Gastrocnemius medialis (tissue), 4 donors: ENCODE measurements at regions not wholly inside any gene's neighbourhood (a gene's known extent, or its start where the extent isn't known, plus 50 kb on each side); places are given as distances from the start of the nearest gene placed in this dataset.

ENCODE experiments used
- ATAC-seq, 2 donors: fragments of 150-250 bp; one replicate each; pipeline ENCODE4 v1.9.1; 2016
- DNase-seq, 2 donors: peaks; one replicate each; pipeline ENCODE4 v3.0.0-alpha.2; 2019
- H3K27ac ChIP-seq, 4 donors: fragments of 200-600 bp; sonication (generic); 1 replicate in 1 of 4; 2 replicates in 3 of 4; pipeline ENCODE4 v1.5.1; 2016 to 2018; ENCODE audit warnings: mild to moderate bottlenecking in 2 of 4, moderate library complexity in 1 of 4
- H3K27me3 ChIP-seq, 3 donors: fragments of 200-600 bp; sonication (generic) in 2 of 3; 1 replicate in 1 of 3; 2 replicates in 2 of 3; pipeline versions ENCODE4 v1.5.1 to v1.6.0; 2016 to 2019; ENCODE audit warnings: mild to moderate bottlenecking in 1 of 3, moderate library complexity in 1 of 3
- H3K36me3 ChIP-seq, 2 donors: fragments of 200-600 bp; sonication (generic) in 1 of 2; one replicate each; pipeline ENCODE4 v1.5.1; 2017 to 2018
- H3K4me1 ChIP-seq, 2 donors: fragments of 200-600 bp; sonication (generic) in 1 of 2; one replicate each; pipeline ENCODE4 v1.5.1; 2016 to 2017; ENCODE audit warnings: mild to moderate bottlenecking in 2 of 2
- H3K4me3 ChIP-seq, 4 donors: fragments of 200-600 bp; sonication (generic) in 3 of 4; 1 replicate in 1 of 4; 2 replicates in 3 of 4; pipeline ENCODE4 v1.5.1; 2016 to 2019; ENCODE audit warnings: mild to moderate bottlenecking in 2 of 4
- H3K9me3 ChIP-seq, 3 donors: fragments of 200-600 bp; sonication (generic) in 2 of 3; 1 replicate in 1 of 3; 2 replicates in 2 of 3; pipeline ENCODE4 v1.5.1; 2016 to 2019
- CTCF ChIP-seq, 5 experiments: fragments of 450-650 bp in 3 of 5; fragments of 200-600 bp in 2 of 5; sonication (generic) in 2 of 5; IDR thresholded peaks in 4 of 5; conservative IDR thresholded peaks in 1 of 5; 1 replicate in 4 of 5; 2 replicates in 1 of 5; pipeline ENCODE4 v1.5.1; 2016 to 2019; ENCODE audit warnings: antibody characterized with exemption in 5 of 5, mild to moderate bottlenecking in 3 of 5, moderate library complexity in 3 of 5
- POLR2A ChIP-seq, 2 donors: fragments of 450-650 bp; IDR thresholded peaks; one replicate each; pipeline ENCODE4 v1.6.1; 2017; ENCODE audit warnings: antibody characterized with exemption in 2 of 2, mild to moderate bottlenecking in 2 of 2, moderate library complexity in 2 of 2
- in situ Hi-C, 4 donors: fragments of 200-750 bp; cut with MboI; loops; one replicate each; pipeline versions ENCODE4 v1.15.0 to v1.8.0; 2017; ENCODE audit warnings: low sequenced_read_pairs in 4 of 4
- intact Hi-C: fragments of 100-400 bp; cut with DNase I; formaldehyde crosslinking; loops from one replicate; pipeline ENCODE4 v1.15.1; 2023; ENCODE audit warnings: low total_unique reads

DNA sequence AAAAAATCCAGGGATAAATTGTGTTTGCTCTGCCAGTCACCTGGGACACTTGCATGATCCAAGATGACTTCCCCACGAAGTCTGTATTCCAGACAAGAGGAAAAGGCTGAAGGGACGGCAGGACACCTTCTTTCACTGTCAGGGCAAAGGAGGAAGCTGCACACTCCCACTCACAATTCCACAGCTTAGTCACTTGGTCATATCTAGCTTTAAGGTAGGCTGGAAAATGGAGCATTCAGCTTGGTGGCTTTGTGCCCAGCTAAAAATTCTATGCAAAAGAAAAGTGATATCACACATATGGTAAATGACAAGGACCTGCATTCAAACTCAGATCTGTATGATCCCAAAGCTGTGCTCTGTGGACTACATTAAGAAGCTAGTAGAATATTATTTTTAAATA lies 109.2 kb upstream of the TPM1 start:
- TF ChIP-seq POLR2A (IDR thresholded peaks at IDR 0.05) = no peak
- TF ChIP-seq CTCF (IDR thresholded peaks at IDR 0.05 in 4 of 5, conservative IDR thresholded peaks at IDR 0.05 in 1 of 5) = no peak

GRCh38 chr15:62934236-62934971 lies 108.1 kb upstream of the TPM1 start:
- no peak for TF ChIP-seq CTCF (IDR thresholded peaks at IDR 0.05 in 4 of 5, conservative IDR thresholded peaks at IDR 0.05 in 1 of 5)
- no peaks in the 10 kb centered on the region for H3K36me3 ChIP-seq
- ATAC-seq = peak; percentile 55 to 57
- no peaks in the 10 kb centered on the region for H3K27me3 ChIP-seq
- peaks cover 0 to 20% of the 10 kb centered on the region in 2 donors for H3K4me1 ChIP-seq
- H3K9me3 ChIP-seq = no peaks in the 10 kb centered on the region
- DNase-seq = peak in 1 of 2 donors; percentile 57
- in situ Hi-C loops = no loop called here
- intact Hi-C loops = no loop called here
- no peak overlapping the region for H3K27ac ChIP-seq
- H3K4me3 ChIP-seq = no peak overlapping the region

More for the DNA sequence above, 109.2 kb upstream of the TPM1 start:
- ATAC-seq = no peak
- H3K27ac ChIP-seq = no peak overlapping the region
- in situ Hi-C loops (no loop called here), intact Hi-C loops (no loop called here)
- H3K27me3 ChIP-seq = no peaks in the 10 kb centered on the region
- no peaks in the 10 kb centered on the region for H3K9me3 ChIP-seq
- no peak overlapping the region for H3K4me3 ChIP-seq
- DNase-seq = no peak
- H3K4me1 ChIP-seq = peaks cover 0 to 13% of the 10 kb centered on the region in 2 donors
- no peaks in the 10 kb centered on the region for H3K36me3 ChIP-seq

GRCh38 chr15:62935300-62936081 lies 107.1 kb upstream of the TPM1 start:
- intact Hi-C loops (no loop called here), in situ Hi-C loops (no loop called here)
- Histone ChIP-seq H3K4me3 (no peak overlapping the region), H3K9me3 (no peaks in the 10 kb centered on the region), H3K27me3 (no peaks in the 10 kb centered on the region), H3K27ac (no peak overlapping the region), H3K4me1 (peaks cover 9 to 30% of the 10 kb centered on the region in 2 donors), H3K36me3 (no peaks in the 10 kb centered on the region)
- TF ChIP-seq POLR2A (IDR thresholded peaks at IDR 0.05) = no peak
- no peak for TF ChIP-seq CTCF (IDR thresholded peaks at IDR 0.05 in 4 of 5, conservative IDR thresholded peaks at IDR 0.05 in 1 of 5)
- ATAC-seq (no peak), DNase-seq (no peak)

- Histone ChIP-seq H3K27ac (peak overlapping the region in 2 of 4 donors; percentile 1 to 2), H3K36me3 (no peaks in the 10 kb centered on the region), H3K9me3 (no peaks in the 10 kb centered on the region), H3K4me3 (no peak overlapping the region), H3K4me1 (peaks cover 21 to 44% of the 10 kb centered on the region in 2 donors), H3K27me3 (no peaks in the 10 kb centered on the region)
- intact Hi-C loops (no loop called here), in situ Hi-C loops (no loop called here)
- TF ChIP-seq CTCF (IDR thresholded peaks at IDR 0.05 in 4 of 5, conservative IDR thresholded peaks at IDR 0.05 in 1 of 5) = no peak
- TF ChIP-seq POLR2A (IDR thresholded peaks at IDR 0.05) = no peak
- DNase-seq (no peak), ATAC-seq (no peak)
Observed at GRCh38 chr15:62938825-62939224, 103.7 kb upstream of the TPM1 start.
